ENCODE measurements at regions not wholly inside any gene's neighbourhood (a gene's known extent, or its start where the extent isn't known, plus 50 kb on each side); places are given as distances from the start of the nearest gene placed in this dataset.

GRCh38 chrX:39449352-39449751, 648.1 kb downstream of the MID1IP1 start (continued):
- TF ChIP-seq FOXJ3 (CRISPR knock-in tag; IDR thresholded peaks at IDR 0.05), result no peak
- TF ChIP-seq GABPA (IDR thresholded peaks at IDR 0.05; ENCODE audit: low read depth), result no peak
- no peak for TF ChIP-seq GATA2 (CRISPR knock-in tag; IDR thresholded peaks at IDR 0.05)
- TF ChIP-seq USF2 (IDR thresholded peaks at IDR 0.05; ENCODE audit: borderline replicate concordance, low read depth, low read length), result no peak
- TF ChIP-seq TAF1 (IDR thresholded peaks at IDR 0.05; ENCODE audit: borderline replicate concordance, low read depth, low read length), result no peak
- TF ChIP-seq MEF2A (IDR thresholded peaks at IDR 0.05; ENCODE audit: borderline replicate concordance, low read depth), result no peak
- TF ChIP-seq JUND (IDR thresholded peaks at IDR 0.05), result no peak

- Histone ChIP-seq H2AFZ (ENCODE audit: low read depth) (no peak overlapping the region), H3K9me3 (no peaks in the 10 kb centered on the region), H3K36me3 (replicated peaks in 1 of 2; ENCODE audit: control insufficient read depth in 1 of 2, insufficient read depth in 2 of 2, low read length in 1 of 2) (no peaks in the 10 kb centered on the region), H4K20me1 (ENCODE audit: insufficient read depth) (no peaks in the 10 kb centered on the region), H3K9me2 (no peaks in the 10 kb centered on the region), H3K27ac (ENCODE audit: low read depth in 2 of 2, low read length in 1 of 2) (no peak overlapping the region), H3K4me2 (no peak overlapping the region), H3K4me1 (ENCODE audit: control insufficient read depth in 1 of 2, insufficient read depth in 2 of 2, low read depth in 1 of 2, low read length in 1 of 2) (no peaks in the 10 kb centered on the region; a peak in 1 of 4 replicates), H3K9ac (no peak overlapping the region), H3K79me2 (ENCODE audit: insufficient read depth) (no peaks in the 10 kb centered on the region), H3F3A (replicated peaks; ENCODE audit: insufficient read depth) (no peaks in the 10 kb centered on the region), H3K4me3 (ENCODE audit: low read depth in 2 of 2, low read length in 1 of 2) (no peak overlapping the region), H3K27me3 (ENCODE audit: insufficient read depth) (no peaks in the 10 kb centered on the region; the same call in 1 of the 2 replicates)
- DNase-seq, result no peak
- POLR2A ChIA-PET, result no interaction called here
- TF ChIP-seq TEAD4 (IDR thresholded peaks at IDR 0.05; ENCODE audit: borderline replicate concordance, insufficient read depth) (no peak), CHD2 (IDR thresholded peaks at IDR 0.05; ENCODE audit: low read length, partially characterized antibody) (no peak), RXRA (IDR thresholded peaks at IDR 0.05; ENCODE audit: borderline replicate concordance, low read depth) (no peak), NFIC (IDR thresholded peaks at IDR 0.05; ENCODE audit: borderline replicate concordance) (no peak), CTCF (IDR thresholded peaks at IDR 0.05) (no peak), REST (IDR thresholded peaks at IDR 0.05; ENCODE audit: low read depth, low read length) (no peak), MEF2A (IDR thresholded peaks at IDR 0.05; ENCODE audit: borderline replicate concordance, low read depth) (no peak), YY1 (IDR thresholded peaks at IDR 0.05; ENCODE audit: low read depth) (no peak), POLR2AphosphoS5 (IDR thresholded peaks at IDR 0.05; ENCODE audit: low read depth, low read length) (no peak), TAF1 (IDR thresholded peaks at IDR 0.05; ENCODE audit: borderline replicate concordance, low read depth, low read length) (no peak), EP300 (IDR thresholded peaks at IDR 0.05; ENCODE audit: borderline replicate concordance in 1 of 2, low read depth in 1 of 2, low read length in 1 of 2) (no peak), ZBTB33 (IDR thresholded peaks at IDR 0.05; ENCODE audit: borderline replicate concordance, low read depth) (no peak), MXI1 (IDR thresholded peaks at IDR 0.05; ENCODE audit: low read depth, low read length) (no peak)
- CTCF ChIA-PET, result no interaction called here
- 41% methylated on average over 10 of the region's 11 CpGs for WGBS (ENCODE audit: low lambda C conversion rate)
Measured at GRCh38 chrX:39450234-39450977, 647.4 kb downstream of the BCOR start.
